Activated T-cell treated with anti-CD3 and anti-CD28 coated beads for 48 hours (primary cell): ENCODE measurements at regions not wholly inside any gene's neighbourhood (a gene's known extent, or its start where the extent isn't known, plus 50 kb on each side); places are given as distances from the start of the nearest gene placed in this dataset.
"Not testable (repeated sequence)": the region's sequence is repeated elsewhere in the genome, so short reads cannot be mapped to it uniquely, and the experiment has no call there.

Experiments
- DNase-seq: peaks from one replicate; pipeline ENCODE4 v3.0.0-alpha.2; 2020; ENCODE audit warnings: low read depth

GRCh38 chr1:221204055-221204833 is 325.0 kb downstream of the HLX start:
- no peak for DNase-seq

GRCh38 chr1:221206076-221206475 is 326.8 kb downstream of the HLX start:
- no peak for DNase-seq

GRCh38 chr1:221212926-221213325 is 333.7 kb downstream of the HLX start:
- DNase-seq = no peak

- no peak for DNase-seq
Measured at GRCh38 chr1:221217029-221217428, 337.8 kb downstream of the HLX start.

GRCh38 chr1:221223281-221223680 is 344.0 kb downstream of the HLX start:
- no peak for DNase-seq

- no peak for DNase-seq
Measured at GRCh38 chr1:221227460-221227859, 348.2 kb downstream of the HLX start.

- no peak for DNase-seq
Measured at GRCh38 chr1:221227872-221228337, 348.7 kb downstream of the HLX start.

- no peak for DNase-seq
Measured at GRCh38 chr1:221228594-221228993, 349.4 kb downstream of the HLX start.

GRCh38 chr1:221230605-221231004 is 351.4 kb downstream of the HLX start:
- DNase-seq = no peak

GRCh38 chr1:221234791-221235190 is 355.5 kb downstream of the HLX start:
- DNase-seq = no peak

- DNase-seq = no peak
Measured at GRCh38 chr1:221237587-221237986, 358.3 kb downstream of the HLX start.

GRCh38 chr1:221239181-221239580 is 359.9 kb downstream of the HLX start:
- DNase-seq = no peak

GRCh38 chr1:221239792-221240191 is 360.5 kb downstream of the HLX start:
- DNase-seq = no peak

GRCh38 chr1:221240690-221241089 is 361.4 kb downstream of the HLX start:
- DNase-seq = no peak

- DNase-seq = no peak
Measured at GRCh38 chr1:221241157-221241556, 361.9 kb downstream of the HLX start.

- DNase-seq = no peak
Measured at GRCh38 chr1:221241592-221241991, 362.3 kb downstream of the HLX start.

GRCh38 chr1:221246067-221246466 is 366.8 kb downstream of the HLX start:
- DNase-seq = no peak

- DNase-seq = no peak
Measured at GRCh38 chr1:221246628-221247415, 367.6 kb downstream of the HLX start.

GRCh38 chr1:221251580-221251979 is 372.3 kb downstream of the HLX start:
- no peak for DNase-seq

GRCh38 chr1:221254813-221255212 is 375.6 kb downstream of the HLX start:
- DNase-seq = no peak

GRCh38 chr1:221256773-221257172 is 377.5 kb downstream of the HLX start:
- DNase-seq = no peak

- not testable (repeated sequence) for DNase-seq
Measured at GRCh38 chr1:221257548-221257947, 378.3 kb downstream of the HLX start.

GRCh38 chr1:221262677-221263076 is 383.4 kb downstream of the HLX start:
- not testable (repeated sequence) for DNase-seq
